ENCODE measurements at regions not wholly inside any gene's neighbourhood (a gene's known extent, or its start where the extent isn't known, plus 50 kb on each side); places are given as distances from the start of the nearest gene placed in this dataset.

DNA sequence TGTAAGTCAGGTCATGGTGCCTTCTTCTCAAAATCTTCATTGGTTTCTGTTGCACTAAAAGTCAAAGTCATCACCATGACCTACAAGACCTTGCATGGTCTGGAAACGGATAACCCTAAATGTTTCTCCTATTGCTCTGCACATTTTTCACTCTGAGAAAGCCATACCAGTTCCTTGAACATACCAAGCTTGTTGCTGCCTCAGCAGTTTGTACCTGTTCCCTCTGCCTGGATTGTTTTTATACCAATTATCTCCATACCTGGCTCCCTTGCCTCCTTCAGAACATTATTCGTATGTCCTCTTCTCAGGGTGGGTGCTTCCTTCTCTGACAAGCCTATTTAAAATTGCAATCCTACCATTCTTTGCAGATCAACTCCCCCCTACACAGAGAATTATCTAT lies 498.4 kb downstream of the DSC3 start:
- no peak for DNase-seq (ENCODE audit: low read depth in 2 of 2)

DNA sequence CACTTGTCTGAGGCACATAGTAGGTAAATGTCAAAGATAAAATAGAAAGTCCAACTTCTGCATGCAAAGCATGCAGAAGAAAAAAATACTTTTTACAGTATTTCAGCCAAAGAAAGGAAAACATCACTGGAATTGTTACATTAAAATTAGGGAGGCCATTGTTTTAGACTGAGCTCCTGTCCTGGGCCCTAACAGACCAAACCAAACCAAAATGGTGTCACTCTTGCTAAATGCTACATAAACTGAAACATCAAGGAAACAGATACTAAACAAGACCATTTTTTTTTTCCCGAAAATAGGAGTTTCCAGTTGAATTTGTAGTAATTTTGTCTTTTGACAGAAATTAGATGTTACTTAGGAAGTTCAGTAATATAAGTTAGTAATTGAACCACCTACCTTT lies 508.8 kb downstream of the DSC3 start:
- no peak for DNase-seq (ENCODE audit: low read depth in 2 of 2)

DNA sequence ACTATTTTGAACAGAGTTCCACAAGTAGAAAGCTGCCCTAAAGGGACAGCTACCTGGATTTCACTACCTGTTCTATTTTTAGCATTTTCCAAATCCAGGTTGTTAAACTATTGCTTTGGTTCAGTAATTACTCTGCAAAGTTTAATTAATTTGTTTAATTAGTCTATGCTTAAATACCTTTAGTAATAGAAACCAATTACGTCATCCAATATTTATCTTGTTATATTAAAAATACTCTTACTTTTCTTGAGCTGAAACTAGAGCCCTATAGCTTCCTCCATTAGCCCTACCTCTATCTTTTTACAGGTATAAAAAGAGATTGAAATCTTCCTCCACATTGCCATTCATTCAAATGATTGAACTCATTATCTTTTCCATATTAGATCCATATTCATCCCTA lies 514.6 kb downstream of the DSC3 start:
- DNase-seq (ENCODE audit: low read depth in 2 of 2) = no peak

DNA sequence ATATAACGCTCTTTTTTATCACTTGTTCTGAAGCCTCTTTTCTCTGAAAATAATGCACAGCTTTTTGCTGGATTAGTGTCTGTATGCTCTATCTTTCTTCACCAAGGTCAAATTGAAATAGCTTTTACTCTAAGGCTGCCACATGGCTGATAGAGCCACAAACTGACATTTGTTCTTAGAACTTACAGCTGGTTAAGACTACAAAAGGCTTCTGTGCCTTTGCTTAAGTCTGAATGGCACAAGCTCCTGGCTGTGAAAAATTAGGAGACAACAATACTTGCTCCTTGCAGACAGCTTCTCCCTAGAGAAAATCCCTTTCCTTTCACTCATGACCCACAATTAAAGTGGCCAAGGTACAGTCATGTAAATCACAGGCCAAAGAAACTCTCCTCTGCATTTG lies 515.3 kb downstream of the DSC3 start:
- DNase-seq (ENCODE audit: low read depth in 2 of 2) = no peak

DNA sequence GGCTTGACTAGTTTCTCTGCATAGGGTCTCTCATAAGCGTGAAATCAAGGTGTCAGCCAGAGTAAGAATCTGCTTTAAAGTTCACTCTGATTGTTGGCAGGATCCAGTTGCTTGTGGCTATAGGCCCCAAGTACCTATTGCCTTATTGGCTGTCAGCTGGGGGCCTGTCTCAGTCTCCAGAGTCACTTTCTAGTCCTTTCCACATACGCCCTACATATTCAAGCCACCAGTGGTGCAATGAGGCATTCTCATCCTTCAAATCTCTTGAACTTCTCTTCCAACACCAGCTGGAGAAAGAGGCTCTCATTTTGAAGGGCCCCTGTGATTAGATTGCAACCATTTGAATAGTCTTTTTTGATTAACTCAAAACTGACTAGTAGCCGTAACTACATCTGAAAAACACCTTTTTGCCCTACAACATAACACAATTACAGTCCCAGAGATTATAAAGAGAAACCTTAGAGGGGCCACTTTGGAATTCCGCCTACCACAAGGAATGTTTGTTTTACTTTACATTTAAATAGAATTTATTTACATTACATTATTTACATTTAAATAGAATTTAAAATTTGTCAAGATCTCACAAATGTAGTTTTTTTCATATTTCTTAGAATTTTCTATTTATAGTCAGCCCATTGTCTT lies 520.1 kb downstream of the DSC3 start:
- no peak for DNase-seq (ENCODE audit: low read depth in 2 of 2)

DNA sequence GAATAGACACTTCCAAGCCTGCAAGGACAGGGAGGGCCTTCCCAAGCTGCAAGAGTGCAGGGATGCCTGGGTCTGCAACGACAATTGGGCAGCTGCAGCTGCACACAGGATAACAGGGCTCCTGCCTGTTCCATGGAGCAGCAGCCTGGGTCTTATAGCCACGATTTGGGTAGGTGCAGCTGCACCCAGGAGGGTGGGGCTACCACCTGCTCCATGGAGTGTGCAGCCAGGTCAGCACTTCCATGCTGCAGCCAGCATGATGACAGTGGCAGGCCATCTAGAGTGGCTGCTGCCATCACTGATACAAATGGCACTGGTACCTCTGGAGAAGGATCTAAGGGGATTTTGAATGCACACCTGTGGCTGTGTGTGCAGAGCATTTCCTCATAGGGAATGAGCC lies 528.5 kb downstream of the DSC3 start:
- DNase-seq (ENCODE audit: low read depth in 2 of 2) = no peak

DNA sequence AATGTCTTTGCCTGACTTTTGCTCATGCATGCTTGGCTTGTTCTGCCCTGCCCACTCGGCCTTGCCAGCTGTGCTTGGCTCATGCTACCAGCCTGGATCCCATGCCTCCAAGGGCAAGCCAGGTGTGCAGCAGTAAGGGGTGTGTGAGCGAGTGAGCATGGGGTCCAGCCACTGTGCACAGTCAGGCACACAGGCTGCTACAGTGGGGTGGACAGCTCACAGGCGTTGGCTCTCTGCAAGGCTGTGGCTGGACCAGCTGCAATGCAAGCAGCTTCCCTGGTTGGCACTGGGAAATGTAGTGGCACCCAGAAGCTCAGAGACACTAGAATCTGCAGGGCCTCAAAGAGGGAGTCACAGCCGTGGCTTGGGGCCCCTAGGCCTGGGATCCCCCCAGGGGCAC lies 529.7 kb downstream of the DSC3 start:
- no peak for DNase-seq (ENCODE audit: low read depth in 2 of 2)

DNA sequence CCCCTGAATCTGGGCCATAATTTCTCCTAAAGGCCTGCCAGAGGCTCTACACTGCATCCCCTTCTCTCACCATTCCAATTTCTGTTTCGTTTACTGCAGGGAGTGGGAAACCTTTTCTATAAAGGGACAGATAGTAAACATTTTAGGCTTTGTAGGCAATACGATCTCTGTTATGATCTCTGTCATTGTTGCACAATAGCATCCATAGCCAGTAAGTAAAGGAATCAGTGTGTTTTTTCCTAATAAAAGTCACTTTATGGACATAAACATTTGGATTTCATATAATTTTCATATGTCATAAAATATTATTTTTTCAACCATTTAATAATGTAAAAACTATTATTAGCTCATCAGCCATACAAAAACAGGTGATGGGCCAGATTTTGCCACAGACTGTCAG lies 531.7 kb downstream of the DSC3 start:
- DNase-seq (ENCODE audit: low read depth in 2 of 2) = no peak

DNA sequence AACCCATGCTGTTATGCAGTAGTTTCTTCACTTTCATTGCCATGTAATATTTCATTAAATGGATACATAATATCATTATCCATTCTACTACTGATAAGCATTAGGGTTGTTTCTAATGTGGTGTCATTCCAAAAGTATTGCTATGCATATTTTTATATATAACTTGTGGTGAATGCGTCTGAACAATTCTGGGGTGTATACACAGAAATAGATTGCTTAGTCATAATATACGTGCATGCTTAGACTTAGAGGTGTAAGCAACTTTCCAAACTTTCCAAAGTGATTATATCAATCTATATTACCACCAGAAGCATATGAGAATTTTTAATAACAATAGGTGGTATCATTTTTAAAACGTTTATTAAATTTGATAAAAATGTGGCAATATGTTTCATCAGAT lies 540.9 kb downstream of the DSC3 start:
- no peak for DNase-seq (ENCODE audit: low read depth in 2 of 2)

DNA sequence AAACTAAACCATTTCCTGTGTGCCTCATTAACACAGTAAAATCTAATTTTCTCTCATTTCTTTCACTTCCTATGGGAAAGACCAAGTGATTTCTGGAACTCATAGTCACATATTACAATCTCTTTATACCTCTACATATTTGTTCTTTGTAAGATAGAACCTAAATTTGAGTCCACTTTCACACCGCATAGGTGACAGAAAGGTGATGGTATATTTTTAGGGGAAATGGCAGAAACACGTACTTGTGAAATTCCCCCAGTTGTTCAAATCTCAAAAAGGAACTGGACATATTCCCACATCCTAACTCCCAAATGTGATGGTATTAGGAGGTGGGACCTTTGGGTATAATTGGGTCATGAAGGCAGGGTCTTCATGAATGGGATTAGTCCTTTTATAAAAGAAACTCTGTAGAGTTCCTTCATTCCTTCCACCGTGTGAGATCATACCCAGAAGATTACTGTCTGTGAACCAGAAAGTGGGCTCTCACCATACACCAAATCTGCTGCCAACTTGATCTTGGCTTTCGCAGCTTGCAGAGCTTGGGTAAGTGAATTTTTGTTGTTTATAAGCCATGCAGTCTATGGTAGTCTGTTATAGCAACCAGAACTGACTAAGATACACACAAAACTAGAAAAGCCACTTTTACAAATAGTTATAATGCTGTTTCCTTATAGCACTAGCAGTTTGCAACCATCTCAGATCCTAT lies 542.1 kb downstream of the DSC3 start:
- no peak for DNase-seq (ENCODE audit: low read depth in 2 of 2)

DNA sequence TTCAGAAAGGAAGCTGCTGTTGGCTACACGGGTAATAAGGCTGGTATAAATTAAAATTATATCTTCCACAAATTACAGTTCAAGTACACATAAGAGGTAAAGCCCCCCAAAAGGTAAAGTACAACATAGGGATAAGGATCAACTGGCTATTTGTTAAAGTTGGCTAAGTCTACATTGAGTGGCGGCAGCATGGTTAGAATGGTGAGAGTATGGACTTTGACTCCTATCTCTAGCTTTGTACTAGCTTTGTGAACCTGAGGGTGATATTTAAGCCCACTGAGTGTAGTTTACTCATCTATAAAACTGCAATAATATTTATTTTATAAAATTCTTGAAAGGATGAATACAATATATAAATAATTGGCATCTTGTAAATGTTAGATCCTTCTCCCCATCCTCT lies 542.8 kb downstream of the DSC3 start:
- no peak for DNase-seq (ENCODE audit: low read depth in 2 of 2)

DNA sequence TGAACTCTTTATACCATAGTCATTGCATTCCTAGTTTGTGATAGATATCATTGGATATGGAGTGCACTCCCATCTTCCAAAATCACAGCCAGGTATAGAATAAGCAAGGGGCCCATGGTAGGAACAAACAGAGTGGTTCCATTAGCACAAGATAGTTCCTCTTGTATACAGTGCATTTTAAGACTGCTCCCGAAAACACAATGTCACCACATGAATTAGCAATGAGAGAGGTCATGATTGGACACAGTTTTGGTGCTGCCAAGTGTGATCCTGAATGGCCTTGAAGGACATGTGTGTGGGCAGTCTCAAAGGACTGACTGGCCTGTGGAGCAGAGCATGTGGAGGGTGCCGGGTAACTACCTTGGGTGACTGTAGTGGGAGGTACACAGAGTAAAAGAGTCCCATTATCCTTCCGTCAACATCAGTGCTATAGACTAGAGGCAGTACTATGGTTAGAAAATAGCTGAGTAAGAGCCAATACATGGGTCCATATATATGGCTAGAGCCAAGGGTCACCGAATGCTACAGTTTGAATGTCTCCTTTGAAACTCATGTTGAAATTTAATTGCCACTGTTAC lies 549.9 kb downstream of the DSC3 start:
- DNase-seq (ENCODE audit: low read depth in 2 of 2) = no peak

DNA sequence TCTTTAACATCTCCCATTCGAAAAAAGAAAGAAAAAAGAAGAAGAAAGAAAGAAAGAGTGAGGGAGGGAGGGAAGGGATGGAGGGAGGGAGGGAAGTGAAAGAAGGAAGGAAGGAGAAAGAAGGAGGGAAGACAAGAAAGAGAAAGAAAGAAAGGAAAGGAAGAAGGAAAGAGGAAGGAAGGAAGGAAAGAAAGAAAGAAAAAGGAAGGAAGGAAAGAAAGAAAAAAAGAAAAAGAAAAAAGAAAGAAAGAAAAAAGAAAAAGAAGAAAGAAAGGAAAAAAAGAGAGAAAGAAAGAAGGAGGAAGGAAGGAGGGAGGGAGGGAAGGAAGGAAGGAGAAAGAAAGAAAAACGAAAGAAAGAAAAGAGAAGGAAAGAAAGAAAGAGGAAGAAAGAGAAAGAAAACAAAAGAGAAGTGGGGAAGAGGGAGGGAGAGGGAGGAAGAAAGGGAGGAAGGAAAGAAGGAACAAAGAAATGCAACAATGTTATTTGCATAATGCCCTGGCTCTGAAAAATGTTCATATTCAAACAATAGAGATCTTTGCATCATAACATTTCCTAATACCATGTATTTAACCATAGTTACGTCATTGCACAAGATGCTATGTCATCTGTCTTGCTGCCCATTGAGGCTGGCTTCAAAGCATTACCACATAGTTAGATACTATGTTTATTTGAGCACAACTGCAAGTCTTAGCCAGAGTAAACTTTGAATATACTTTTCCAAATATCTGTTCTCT lies 550.6 kb downstream of the DSC3 start:
- no peak for DNase-seq (ENCODE audit: low read depth in 2 of 2)

DNA sequence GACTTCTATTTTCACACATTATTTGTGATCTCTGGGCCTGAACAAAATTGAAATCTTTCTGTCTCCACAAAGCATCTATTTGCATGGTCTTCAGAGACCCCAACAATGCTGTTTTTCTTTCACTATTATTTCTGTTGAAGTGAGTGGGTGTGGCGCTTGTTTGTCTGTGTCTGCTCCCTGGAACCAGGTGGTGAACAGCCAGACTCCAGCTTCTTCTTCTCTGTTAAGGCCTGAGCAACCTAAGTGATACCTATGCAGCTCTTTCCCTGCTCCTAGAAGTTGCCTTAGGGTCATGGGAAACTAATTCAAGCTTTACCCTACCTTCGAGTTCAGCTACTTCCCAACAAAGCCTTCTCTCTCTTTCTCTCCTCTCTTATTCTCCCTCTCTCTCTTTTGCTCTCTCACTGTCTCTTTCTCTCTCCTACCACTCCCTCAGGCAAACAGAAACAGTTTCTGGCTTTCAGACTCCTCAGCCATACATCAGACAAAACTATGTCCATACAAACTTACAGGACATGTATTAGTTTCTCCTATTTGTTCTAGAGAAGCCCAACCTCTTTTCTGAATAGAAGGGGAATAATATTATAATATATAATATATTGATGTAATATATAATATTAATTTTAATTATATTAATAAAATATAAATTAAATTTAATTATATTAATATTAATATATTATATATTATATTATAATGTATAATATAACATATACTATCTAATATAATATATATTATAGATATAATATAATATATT lies 552.5 kb downstream of the DSC3 start:
- DNase-seq (ENCODE audit: low read depth in 2 of 2) = no peak

DNA sequence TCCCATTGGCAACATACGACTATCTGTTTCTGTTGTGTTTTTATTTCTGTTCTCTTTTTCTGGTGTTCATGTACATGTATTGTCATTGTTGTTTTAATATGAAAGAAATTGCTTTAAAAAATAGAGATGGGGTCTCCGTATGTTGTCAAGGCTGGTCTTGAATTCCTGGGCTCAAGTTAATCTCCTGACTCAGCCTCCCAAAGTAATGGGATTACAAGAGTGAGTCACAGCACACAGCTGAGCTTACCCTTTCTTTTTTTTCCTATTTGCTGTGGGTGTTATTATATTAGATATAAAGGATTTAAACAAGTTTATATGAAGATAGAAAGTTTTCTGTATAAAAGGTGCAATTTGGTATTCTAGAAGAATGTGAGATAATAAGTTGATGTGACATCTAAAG lies 554.6 kb downstream of the DSC3 start:
- DNase-seq (ENCODE audit: low read depth in 2 of 2) = no peak

DNA sequence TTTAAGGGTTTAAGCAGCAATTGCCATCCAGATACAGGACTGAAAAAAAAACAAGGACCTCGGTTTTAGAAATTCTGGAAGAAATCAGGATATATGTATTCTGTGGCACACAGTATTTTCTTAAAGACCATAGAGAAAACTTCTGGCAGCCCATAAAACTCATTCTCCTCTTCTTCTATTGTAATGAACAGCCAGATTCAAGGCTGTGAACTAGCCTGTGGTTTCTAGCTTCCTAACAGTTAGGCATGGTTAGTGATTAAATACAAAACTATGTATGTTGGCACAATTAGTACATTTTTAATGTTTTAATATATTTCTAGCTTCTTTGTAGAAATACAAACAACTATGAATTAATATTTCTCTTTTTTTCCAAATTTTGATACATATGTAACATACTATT lies 555.7 kb downstream of the DSC3 start:
- DNase-seq (ENCODE audit: low read depth in 2 of 2) = peak; percentile 19

DNA sequence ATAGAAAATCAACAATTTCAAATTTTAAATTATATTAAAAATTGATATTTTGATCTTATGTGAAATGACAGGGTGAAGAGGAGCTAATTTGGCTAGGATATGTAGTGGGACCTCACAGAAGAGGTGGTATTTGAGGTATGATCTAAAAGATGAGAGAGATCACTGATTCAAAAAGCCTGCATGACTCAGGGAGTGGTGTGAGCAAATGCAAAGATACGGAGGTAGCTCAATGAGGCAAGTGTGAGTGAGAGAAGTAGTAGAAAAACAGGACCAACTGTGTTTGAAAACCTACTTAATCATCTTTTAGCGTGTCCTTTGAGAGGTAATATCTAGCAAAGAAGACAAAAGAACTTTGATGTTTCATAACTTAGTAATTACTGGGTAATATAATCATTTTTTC lies 557.5 kb downstream of the DSC3 start:
- no peak for DNase-seq (ENCODE audit: low read depth in 2 of 2)

DNA sequence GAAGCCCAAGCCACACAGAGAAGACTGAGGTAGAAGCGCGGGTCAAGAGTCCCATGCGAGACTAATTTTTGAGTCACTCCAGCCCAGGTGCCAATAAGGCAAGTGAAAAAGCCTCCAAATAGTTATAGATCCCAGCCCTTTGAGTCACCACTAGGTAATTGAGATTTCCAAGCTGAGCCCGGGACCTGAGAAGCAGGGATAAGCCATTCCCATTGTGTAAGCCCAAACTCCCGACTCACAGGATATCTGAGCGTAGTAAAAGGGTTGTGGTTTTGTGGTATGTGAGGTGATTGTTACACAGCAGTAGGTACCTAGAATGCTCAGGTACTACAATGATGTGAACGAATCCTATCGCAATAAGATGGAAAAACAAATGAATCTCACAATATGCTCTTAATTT lies 560.7 kb downstream of the DSC3 start:
- no peak for DNase-seq (ENCODE audit: low read depth in 2 of 2)

DNA sequence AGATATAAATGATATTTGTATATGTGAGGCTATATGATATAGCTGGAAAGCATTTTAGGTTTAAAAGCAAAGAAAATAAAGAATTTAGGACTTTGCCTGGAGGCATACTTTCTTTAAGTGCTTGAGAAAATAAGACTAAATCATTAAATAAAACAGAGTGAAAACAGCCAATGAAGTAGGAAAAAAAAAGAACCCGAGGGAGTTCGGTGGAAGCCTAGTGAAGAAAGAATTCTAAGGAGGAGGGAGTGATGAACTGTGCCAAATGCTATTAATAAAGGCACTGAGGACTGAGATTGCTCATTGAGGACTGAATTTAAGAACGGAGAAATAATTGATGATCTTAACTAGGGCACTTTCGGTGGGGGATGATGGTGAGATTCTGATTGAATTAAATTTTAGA lies 573.5 kb downstream of the DSC3 start:
- DNase-seq (ENCODE audit: low read depth in 2 of 2) = no peak

DNA sequence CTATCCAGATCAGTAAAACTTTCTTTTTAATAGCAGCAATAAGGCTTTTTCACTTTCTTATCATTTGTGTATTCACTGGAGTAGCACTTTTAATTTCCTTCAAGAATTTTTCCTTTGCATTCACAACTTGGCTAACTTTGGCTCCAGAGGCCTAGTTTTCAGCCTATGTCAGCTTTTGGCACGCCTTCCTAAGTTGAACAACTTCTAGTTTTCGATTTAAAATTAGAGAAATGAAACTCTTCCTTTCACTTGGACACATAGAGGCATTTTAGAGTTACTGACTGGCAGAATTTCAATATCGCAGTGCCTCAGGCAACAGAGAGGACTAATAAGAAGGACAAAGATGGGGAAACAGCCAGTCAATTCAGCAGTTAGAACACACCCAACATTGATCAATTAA lies 577.4 kb downstream of the DSC3 start:
- no peak for DNase-seq (ENCODE audit: low read depth in 2 of 2)

DNA sequence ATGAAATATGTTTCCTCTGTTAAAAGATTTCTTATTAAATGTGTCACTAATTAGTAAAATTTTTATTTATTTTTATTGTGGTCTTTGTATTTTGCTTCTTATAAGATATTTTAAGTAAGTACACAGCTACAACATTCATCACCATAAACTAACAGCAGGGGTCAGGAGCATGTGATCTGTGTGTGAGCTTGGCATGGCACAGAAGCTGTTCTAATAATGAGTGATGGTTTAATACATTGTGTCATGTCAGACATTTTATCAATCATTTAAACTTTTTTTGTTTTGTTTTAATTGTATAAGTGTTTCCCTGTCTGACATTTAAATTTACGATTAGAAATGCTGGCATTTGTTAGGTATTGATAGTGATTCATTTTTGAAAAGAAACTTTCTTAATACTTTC lies 585.4 kb downstream of the DSC3 start:
- DNase-seq (ENCODE audit: low read depth in 2 of 2) = no peak

DNA sequence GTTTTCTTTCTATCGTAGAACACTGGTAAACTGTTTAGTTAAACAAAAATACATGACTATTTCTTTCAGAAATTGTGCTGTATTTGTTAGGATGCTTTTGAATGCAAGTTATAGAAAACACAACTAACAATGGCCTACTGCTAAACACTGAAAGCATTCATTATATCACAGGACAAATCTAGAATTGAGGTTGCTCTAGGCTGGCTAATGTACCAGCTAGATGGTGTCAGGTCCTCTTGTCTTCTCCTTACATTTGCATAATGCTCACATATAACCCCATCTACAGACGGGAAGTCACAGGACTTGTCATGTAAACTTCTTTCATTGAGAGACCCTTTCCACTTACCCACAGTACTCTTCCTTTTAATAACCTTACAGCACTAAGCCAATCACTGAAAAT lies 586.8 kb downstream of the DSC3 start:
- no peak for DNase-seq (ENCODE audit: low read depth in 2 of 2)
